ENCODE measurements at regions not wholly inside any gene's neighbourhood (a gene's known extent, or its start where the extent isn't known, plus 50 kb on each side); places are given as distances from the start of the nearest gene placed in this dataset.

- DNase-seq (ENCODE audit: low spot score), result no peak
- Mint-ChIP-seq H3K4me3 (ENCODE audit: unreplicated experiment) (no peak overlapping the region), H3K9me3 (ENCODE audit: low read depth) (peaks cover 39% of the 10 kb centered on the region), H3K36me3 (ENCODE audit: low read depth) (peaks cover 11% of the 10 kb centered on the region), H3K27me3 (ENCODE audit: low read depth) (no peaks in the 10 kb centered on the region), H3K4me1 (ENCODE audit: low read depth) (peaks cover 12% of the 10 kb centered on the region), H3K27ac (ENCODE audit: unreplicated experiment) (no peak overlapping the region)
- TF ChIP-seq CTCF (IDR thresholded peaks at IDR 0.05), result no peak
These were observed 230.7 kb downstream of the RFC3 start for GRCh38 chr13:34048652-34049051.

- TF ChIP-seq CTCF (IDR thresholded peaks at IDR 0.05), result no peak
- Mint-ChIP-seq H3K27ac (ENCODE audit: unreplicated experiment) (no peak overlapping the region), H3K4me1 (ENCODE audit: low read depth) (peaks cover 8% of the 10 kb centered on the region), H3K4me3 (ENCODE audit: unreplicated experiment) (no peak overlapping the region), H3K36me3 (ENCODE audit: low read depth) (peaks cover 6% of the 10 kb centered on the region), H3K27me3 (ENCODE audit: low read depth) (no peaks in the 10 kb centered on the region), H3K9me3 (ENCODE audit: low read depth) (peaks cover 14% of the 10 kb centered on the region)
- no peak for DNase-seq (ENCODE audit: low spot score)
These were observed 238.8 kb downstream of the RFC3 start for GRCh38 chr13:34056733-34057258.

GRCh38 chr13:34064456-34065205, 246.7 kb downstream of the RFC3 start:
- no peak for TF ChIP-seq CTCF (IDR thresholded peaks at IDR 0.05)
- H3K36me3 Mint-ChIP-seq (ENCODE audit: low read depth), result no peaks in the 10 kb centered on the region
- no peak overlapping the region for H3K4me3 Mint-ChIP-seq (ENCODE audit: unreplicated experiment)
- H3K27ac Mint-ChIP-seq (ENCODE audit: unreplicated experiment), result no peak overlapping the region
- no peaks in the 10 kb centered on the region for H3K9me3 Mint-ChIP-seq (ENCODE audit: low read depth)
- DNase-seq (ENCODE audit: low spot score), result no peak
- peaks cover 3% of the 10 kb centered on the region for H3K4me1 Mint-ChIP-seq (ENCODE audit: low read depth)
- no peaks in the 10 kb centered on the region for H3K27me3 Mint-ChIP-seq (ENCODE audit: low read depth)

- Mint-ChIP-seq H3K27ac (ENCODE audit: unreplicated experiment) (no peak overlapping the region), H3K9me3 (ENCODE audit: low read depth) (peaks cover 6% of the 10 kb centered on the region), H3K27me3 (ENCODE audit: low read depth) (no peaks in the 10 kb centered on the region), H3K4me3 (ENCODE audit: unreplicated experiment) (no peak overlapping the region), H3K36me3 (ENCODE audit: low read depth) (no peaks in the 10 kb centered on the region), H3K4me1 (ENCODE audit: low read depth) (peaks cover 3% of the 10 kb centered on the region)
- no peak for TF ChIP-seq CTCF (IDR thresholded peaks at IDR 0.05)
- no peak for DNase-seq (ENCODE audit: low spot score)
These were observed 248.0 kb downstream of the RFC3 start for GRCh38 chr13:34065928-34066327.

- H3K36me3 Mint-ChIP-seq (ENCODE audit: low read depth), result no peaks in the 10 kb centered on the region
- peaks cover 3% of the 10 kb centered on the region for H3K4me1 Mint-ChIP-seq (ENCODE audit: low read depth)
- no peaks in the 10 kb centered on the region for H3K27me3 Mint-ChIP-seq (ENCODE audit: low read depth)
- no peak overlapping the region for H3K27ac Mint-ChIP-seq (ENCODE audit: unreplicated experiment)
- no peak overlapping the region for H3K4me3 Mint-ChIP-seq (ENCODE audit: unreplicated experiment)
- peaks cover 6% of the 10 kb centered on the region for H3K9me3 Mint-ChIP-seq (ENCODE audit: low read depth)
- TF ChIP-seq CTCF (IDR thresholded peaks at IDR 0.05), result no peak
- DNase-seq (ENCODE audit: low spot score), result no peak
These were observed 248.4 kb downstream of the RFC3 start for GRCh38 chr13:34066344-34066743.
